ENCODE measurements at regions not wholly inside any gene's neighbourhood (a gene's known extent, or its start where the extent isn't known, plus 50 kb on each side); places are given as distances from the start of the nearest gene placed in this dataset.

DNA sequence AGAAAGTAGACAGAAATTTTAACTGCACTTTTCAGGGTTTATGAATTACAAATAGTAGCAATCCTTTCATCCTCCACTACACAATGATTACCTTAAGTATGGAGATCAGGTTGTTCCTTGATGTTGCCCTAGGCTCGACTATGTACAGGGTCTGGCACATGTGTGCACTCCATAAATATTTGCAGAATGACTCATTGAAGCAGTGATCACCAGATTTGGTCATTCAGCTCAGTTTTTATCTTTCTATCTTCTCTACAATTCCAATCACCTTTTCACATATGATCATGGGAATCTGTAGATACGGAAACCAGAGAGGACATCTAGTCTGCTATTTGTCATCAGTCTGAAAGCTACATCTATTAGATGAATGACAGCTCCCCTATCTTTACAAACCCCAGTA lies 171.7 kb upstream of the HCCS start:
- no peaks in the 10 kb centered on the region for H3K27me3 ChIP-seq (replicated peaks in 2 of 5; ENCODE audit: control insufficient read depth in 4 of 5, insufficient read depth in 5 of 5, low read length in 4 of 5)
- H3K27ac ChIP-seq (ENCODE audit: insufficient read depth in 1 of 2, low read depth in 1 of 2, low read length in 2 of 2, poor library complexity in 1 of 2, severe bottlenecking in 2 of 2), result no peak overlapping the region
- ChIA-PET CTCF (no interaction called here), POLR2A (no interaction called here)
- no peaks in the 10 kb centered on the region for H3K36me3 ChIP-seq (ENCODE audit: control insufficient read depth in 4 of 4, insufficient read depth in 4 of 4, low read length in 3 of 4)
- no peak for DNase-seq
- no peaks in the 10 kb centered on the region for H3K4me1 ChIP-seq (ENCODE audit: control extremely low read depth in 1 of 4, control insufficient read depth in 4 of 4, insufficient read depth in 4 of 4, low read length in 3 of 4)
- H3K9me3 ChIP-seq (ENCODE audit: control extremely low read depth in 1 of 5, control insufficient read depth in 4 of 5, insufficient read depth in 2 of 5, low read depth in 1 of 5, low read length in 4 of 5), result peaks cover 0 to 4% (median 0%) of the 10 kb centered on the region in 5 experiments
- 88% methylated on average over 2 of the region's 2 CpGs for WGBS (ENCODE audit: insufficient coverage)
- no peak overlapping the region for H3K4me3 ChIP-seq (ENCODE audit: control insufficient read depth in 1 of 7, extremely low read depth in 1 of 7, insufficient read depth in 4 of 7, low read depth in 2 of 7, low read length in 6 of 7)

- WGBS (ENCODE audit: insufficient coverage), result 81% methylated on average over 7 of the region's 8 CpGs
- no peak overlapping the region for H3K27ac ChIP-seq (ENCODE audit: insufficient read depth in 1 of 2, low read depth in 1 of 2, low read length in 2 of 2, poor library complexity in 1 of 2, severe bottlenecking in 2 of 2)
- H3K9me3 ChIP-seq (ENCODE audit: control extremely low read depth in 1 of 5, control insufficient read depth in 4 of 5, insufficient read depth in 2 of 5, low read depth in 1 of 5, low read length in 4 of 5), result no peaks in the 10 kb centered on the region
- no peaks in the 10 kb centered on the region for H3K4me1 ChIP-seq (ENCODE audit: control extremely low read depth in 1 of 4, control insufficient read depth in 4 of 4, insufficient read depth in 4 of 4, low read length in 3 of 4)
- H3K36me3 ChIP-seq (ENCODE audit: control insufficient read depth in 4 of 4, insufficient read depth in 4 of 4, low read length in 3 of 4), result no peaks in the 10 kb centered on the region
- POLR2A ChIA-PET, result no interaction called here
- no peak for DNase-seq
- CTCF ChIA-PET, result no interaction called here
- H3K4me3 ChIP-seq (ENCODE audit: control insufficient read depth in 1 of 7, extremely low read depth in 1 of 7, insufficient read depth in 4 of 7, low read depth in 2 of 7, low read length in 6 of 7), result no peak overlapping the region
- H3K27me3 ChIP-seq (replicated peaks in 2 of 5; ENCODE audit: control insufficient read depth in 4 of 5, insufficient read depth in 5 of 5, low read length in 4 of 5), result no peaks in the 10 kb centered on the region
These were observed 166.8 kb upstream of the HCCS start for GRCh38 chrX:10944136-10944885.

DNA sequence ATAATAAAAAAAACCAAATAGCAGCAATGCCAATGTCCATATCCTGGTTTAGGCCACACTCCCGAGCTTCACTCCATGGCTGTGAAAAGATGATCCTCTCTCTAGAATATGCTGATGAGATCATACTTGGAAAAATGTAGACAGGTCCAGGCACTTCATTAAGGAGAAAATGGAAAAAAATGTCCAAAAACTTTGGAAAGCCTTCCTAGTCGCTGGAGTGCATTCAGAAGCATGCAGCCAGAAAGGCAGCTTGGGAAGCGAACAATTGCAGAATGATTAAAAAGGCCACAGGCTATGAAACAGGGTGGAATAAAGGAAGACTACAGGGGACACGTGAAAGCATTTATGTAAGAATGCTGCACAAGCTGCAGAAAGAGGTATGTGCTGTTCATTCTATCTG lies 165.6 kb upstream of the HCCS start:
- WGBS (ENCODE audit: insufficient coverage), result 92% methylated on average over 4 of the region's 4 CpGs
- Histone ChIP-seq H3K36me3 (ENCODE audit: control insufficient read depth in 4 of 4, insufficient read depth in 4 of 4, low read length in 3 of 4) (no peaks in the 10 kb centered on the region), H3K27ac (ENCODE audit: insufficient read depth in 1 of 2, low read depth in 1 of 2, low read length in 2 of 2, poor library complexity in 1 of 2, severe bottlenecking in 2 of 2) (no peak overlapping the region), H3K4me3 (ENCODE audit: control insufficient read depth in 1 of 7, extremely low read depth in 1 of 7, insufficient read depth in 4 of 7, low read depth in 2 of 7, low read length in 6 of 7) (no peak overlapping the region), H3K27me3 (replicated peaks in 2 of 5; ENCODE audit: control insufficient read depth in 4 of 5, insufficient read depth in 5 of 5, low read length in 4 of 5) (no peaks in the 10 kb centered on the region), H3K4me1 (ENCODE audit: control extremely low read depth in 1 of 4, control insufficient read depth in 4 of 4, insufficient read depth in 4 of 4, low read length in 3 of 4) (no peaks in the 10 kb centered on the region), H3K9me3 (ENCODE audit: control extremely low read depth in 1 of 5, control insufficient read depth in 4 of 5, insufficient read depth in 2 of 5, low read depth in 1 of 5, low read length in 4 of 5) (no peaks in the 10 kb centered on the region)
- POLR2A ChIA-PET, result no interaction called here
- no peak for DNase-seq
- CTCF ChIA-PET, result no interaction called here

GRCh38 chrX:10949541-10949940 lies 161.6 kb upstream of the HCCS start:
- DNase-seq, result no peak
- H3K4me1 ChIP-seq (ENCODE audit: control extremely low read depth in 1 of 4, control insufficient read depth in 4 of 4, insufficient read depth in 4 of 4, low read length in 3 of 4), result no peaks in the 10 kb centered on the region
- H3K36me3 ChIP-seq (ENCODE audit: control insufficient read depth in 4 of 4, insufficient read depth in 4 of 4, low read length in 3 of 4), result no peaks in the 10 kb centered on the region
- peaks cover 0 to 8% (median 0%) of the 10 kb centered on the region in 5 experiments for H3K9me3 ChIP-seq (ENCODE audit: control extremely low read depth in 1 of 5, control insufficient read depth in 4 of 5, insufficient read depth in 2 of 5, low read depth in 1 of 5, low read length in 4 of 5)
- H3K27ac ChIP-seq (ENCODE audit: insufficient read depth in 1 of 2, low read depth in 1 of 2, low read length in 2 of 2, poor library complexity in 1 of 2, severe bottlenecking in 2 of 2), result no peak overlapping the region
- ChIA-PET POLR2A (no interaction called here), CTCF (no interaction called here)
- H3K27me3 ChIP-seq (replicated peaks in 2 of 5; ENCODE audit: control insufficient read depth in 4 of 5, insufficient read depth in 5 of 5, low read length in 4 of 5), result no peaks in the 10 kb centered on the region
- no peak overlapping the region for H3K4me3 ChIP-seq (ENCODE audit: control insufficient read depth in 1 of 7, extremely low read depth in 1 of 7, insufficient read depth in 4 of 7, low read depth in 2 of 7, low read length in 6 of 7)

DNA sequence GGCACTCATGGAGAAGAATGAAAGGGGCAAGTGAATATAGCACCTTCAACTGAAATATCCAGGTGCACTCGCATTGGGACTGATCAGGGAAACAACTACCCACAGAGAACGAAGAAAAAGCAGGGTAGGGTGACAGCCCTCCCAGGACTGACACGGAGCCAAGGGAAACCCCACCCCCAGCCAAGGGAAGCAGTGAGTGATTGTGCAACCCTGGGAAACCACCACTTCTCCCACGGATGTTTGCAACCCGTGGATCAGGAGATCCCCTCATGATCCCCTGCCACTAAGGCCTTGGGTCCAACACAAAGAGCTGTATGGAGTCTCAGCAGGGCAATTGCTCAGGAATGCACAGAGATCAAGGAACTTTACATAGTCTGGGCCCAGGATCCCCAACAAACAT lies 158.5 kb upstream of the HCCS start:
- Histone ChIP-seq H3K27ac (ENCODE audit: insufficient read depth in 1 of 2, low read depth in 1 of 2, low read length in 2 of 2, poor library complexity in 1 of 2, severe bottlenecking in 2 of 2) (no peak overlapping the region), H3K4me1 (ENCODE audit: control extremely low read depth in 1 of 4, control insufficient read depth in 4 of 4, insufficient read depth in 4 of 4, low read length in 3 of 4) (no peaks in the 10 kb centered on the region), H3K9me3 (ENCODE audit: control extremely low read depth in 1 of 5, control insufficient read depth in 4 of 5, insufficient read depth in 2 of 5, low read depth in 1 of 5, low read length in 4 of 5) (peaks cover 0 to 8% (median 0%) of the 10 kb centered on the region in 5 experiments), H3K36me3 (ENCODE audit: control insufficient read depth in 4 of 4, insufficient read depth in 4 of 4, low read length in 3 of 4) (no peaks in the 10 kb centered on the region), H3K4me3 (ENCODE audit: control insufficient read depth in 1 of 7, extremely low read depth in 1 of 7, insufficient read depth in 4 of 7, low read depth in 2 of 7, low read length in 6 of 7) (no peak overlapping the region), H3K27me3 (replicated peaks in 2 of 5; ENCODE audit: control insufficient read depth in 4 of 5, insufficient read depth in 5 of 5, low read length in 4 of 5) (no peaks in the 10 kb centered on the region)
- CTCF ChIA-PET, result no interaction called here
- 63% methylated on average over 4 of the region's 5 CpGs for WGBS (ENCODE audit: insufficient coverage)
- DNase-seq, result no peak
- POLR2A ChIA-PET, result no interaction called here

- Histone ChIP-seq H3K27ac (ENCODE audit: insufficient read depth in 1 of 2, low read depth in 1 of 2, low read length in 2 of 2, poor library complexity in 1 of 2, severe bottlenecking in 2 of 2) (no peak overlapping the region), H3K27me3 (replicated peaks in 2 of 5; ENCODE audit: control insufficient read depth in 4 of 5, insufficient read depth in 5 of 5, low read length in 4 of 5) (no peaks in the 10 kb centered on the region), H3K9me3 (ENCODE audit: control extremely low read depth in 1 of 5, control insufficient read depth in 4 of 5, insufficient read depth in 2 of 5, low read depth in 1 of 5, low read length in 4 of 5) (peaks cover 0 to 2% (median 0%) of the 10 kb centered on the region in 5 experiments), H3K36me3 (ENCODE audit: control insufficient read depth in 4 of 4, insufficient read depth in 4 of 4, low read length in 3 of 4) (no peaks in the 10 kb centered on the region), H3K4me1 (ENCODE audit: control extremely low read depth in 1 of 4, control insufficient read depth in 4 of 4, insufficient read depth in 4 of 4, low read length in 3 of 4) (no peaks in the 10 kb centered on the region), H3K4me3 (ENCODE audit: control insufficient read depth in 1 of 7, extremely low read depth in 1 of 7, insufficient read depth in 4 of 7, low read depth in 2 of 7, low read length in 6 of 7) (no peak overlapping the region)
- CTCF ChIA-PET, result no interaction called here
- 89% methylated on average over 7 of the region's 8 CpGs for WGBS (ENCODE audit: insufficient coverage)
- POLR2A ChIA-PET, result no interaction called here
- no peak for DNase-seq
These were observed 145.8 kb upstream of the HCCS start for GRCh38 chrX:10965174-10965798.

GRCh38 chrX:10966057-10966456 lies 145.1 kb upstream of the HCCS start:
- Histone ChIP-seq H3K4me3 (ENCODE audit: control insufficient read depth in 1 of 7, extremely low read depth in 1 of 7, insufficient read depth in 4 of 7, low read depth in 2 of 7, low read length in 6 of 7) (no peak overlapping the region), H3K27me3 (replicated peaks in 2 of 5; ENCODE audit: control insufficient read depth in 4 of 5, insufficient read depth in 5 of 5, low read length in 4 of 5) (no peaks in the 10 kb centered on the region), H3K27ac (ENCODE audit: insufficient read depth in 1 of 2, low read depth in 1 of 2, low read length in 2 of 2, poor library complexity in 1 of 2, severe bottlenecking in 2 of 2) (no peak overlapping the region), H3K4me1 (ENCODE audit: control extremely low read depth in 1 of 4, control insufficient read depth in 4 of 4, insufficient read depth in 4 of 4, low read length in 3 of 4) (no peaks in the 10 kb centered on the region), H3K9me3 (ENCODE audit: control extremely low read depth in 1 of 5, control insufficient read depth in 4 of 5, insufficient read depth in 2 of 5, low read depth in 1 of 5, low read length in 4 of 5) (peaks cover 0 to 2% (median 0%) of the 10 kb centered on the region in 5 experiments), H3K36me3 (ENCODE audit: control insufficient read depth in 4 of 4, insufficient read depth in 4 of 4, low read length in 3 of 4) (no peaks in the 10 kb centered on the region)
- ChIA-PET POLR2A (no interaction called here), CTCF (interaction anchor here (0.5 kb wide), 1 partner anchor 301 kb away, joined by 3 read pairs; no protein-coding TSS in a partner anchor)
- WGBS (ENCODE audit: insufficient coverage), result no CpG with 5 or more reads among the region's 1 CpG
- no peak for DNase-seq
